22Rv1 (cell line): ENCODE measurements at regions not wholly inside any gene's neighbourhood (a gene's known extent, or its start where the extent isn't known, plus 50 kb on each side); places are given as distances from the start of the nearest gene placed in this dataset.

Experiments
- H3K27ac ChIP-seq: fragments of 450-650 bp; 2 replicates; pipeline ENCODE4 v1.5.1; 2017
- CTCF ChIP-seq: fragments of 450-650 bp; IDR thresholded peaks from 2 replicates; pipeline ENCODE4 v1.5.1; 2017; ENCODE audit warnings: mild to moderate bottlenecking
- ZFX ChIP-seq: fragments of 450-650 bp; IDR thresholded peaks from 2 replicates; pipeline ENCODE4 v1.6.1; 2017; ENCODE audit warnings: antibody characterized with exemption, borderline replicate concordance

GRCh38 chr16:26911436-26911835 is 155.3 kb upstream of the C16orf82 start:
- TF ChIP-seq CTCF (no peak), ZFX (no peak)
- H3K27ac ChIP-seq: no peak overlapping the region

GRCh38 chr16:26913851-26914250 is 152.9 kb upstream of the C16orf82 start:
- H3K27ac ChIP-seq: no peak overlapping the region
- TF ChIP-seq CTCF (no peak), ZFX (no peak)

- TF ChIP-seq CTCF (no peak), ZFX (no peak)
Measured at GRCh38 chr16:26930786-26931581, 135.7 kb upstream of the C16orf82 start.

GRCh38 chr16:26950636-26951035 is 116.1 kb upstream of the C16orf82 start:
- no peak overlapping the region for H3K27ac ChIP-seq
- TF ChIP-seq ZFX (no peak), CTCF (no peak)

More at GRCh38 chr16:26930786-26931581, 135.7 kb upstream of the C16orf82 start:
- no peak overlapping the region for H3K27ac ChIP-seq

GRCh38 chr16:26951950-26952349 is 114.8 kb upstream of the C16orf82 start:
- TF ChIP-seq ZFX: no peak
- TF ChIP-seq CTCF: no peak
- H3K27ac ChIP-seq: no peak overlapping the region

GRCh38 chr16:26952411-26952810 is 114.3 kb upstream of the C16orf82 start:
- H3K27ac ChIP-seq: no peak overlapping the region
- no peak for TF ChIP-seq CTCF
- no peak for TF ChIP-seq ZFX

GRCh38 chr16:26957283-26957859 is 109.4 kb upstream of the C16orf82 start:
- H3K27ac ChIP-seq: no peak overlapping the region
- no peak for TF ChIP-seq ZFX
- no peak for TF ChIP-seq CTCF
